ENCODE measurements at regions not wholly inside any gene's neighbourhood (a gene's known extent, or its start where the extent isn't known, plus 50 kb on each side); places are given as distances from the start of the nearest gene placed in this dataset.

- no peak for DNase-seq (ENCODE audit: low read depth in 4 of 4, low spot score in 2 of 4)
These were observed 138.1 kb upstream of the CHST15 start for GRCh38 chr10:124231168-124232155.

DNA sequence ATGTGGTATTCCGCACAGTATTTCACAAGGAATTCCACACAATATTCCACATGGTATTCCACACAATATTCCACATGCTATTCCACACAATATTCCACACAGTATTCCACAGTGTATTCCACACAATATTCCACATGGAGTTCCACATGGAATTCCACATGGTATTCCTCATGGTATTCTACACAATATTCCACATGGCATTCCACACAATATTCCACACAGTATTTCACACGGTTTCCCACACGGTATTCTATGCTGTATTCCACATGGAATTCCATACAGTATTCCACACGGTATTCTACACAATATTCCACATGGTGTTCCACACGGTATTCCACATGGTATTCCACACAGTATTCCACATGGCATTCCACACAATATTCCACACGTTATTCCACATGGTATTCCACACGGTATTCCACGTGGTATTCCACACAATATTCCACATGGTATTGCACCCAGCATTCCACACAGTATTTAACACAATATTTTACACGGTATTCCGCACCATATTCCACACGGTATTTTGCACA lies 137.3 kb upstream of the CHST15 start:
- no peak for DNase-seq (ENCODE audit: low read depth in 4 of 4, low spot score in 2 of 4)

DNA sequence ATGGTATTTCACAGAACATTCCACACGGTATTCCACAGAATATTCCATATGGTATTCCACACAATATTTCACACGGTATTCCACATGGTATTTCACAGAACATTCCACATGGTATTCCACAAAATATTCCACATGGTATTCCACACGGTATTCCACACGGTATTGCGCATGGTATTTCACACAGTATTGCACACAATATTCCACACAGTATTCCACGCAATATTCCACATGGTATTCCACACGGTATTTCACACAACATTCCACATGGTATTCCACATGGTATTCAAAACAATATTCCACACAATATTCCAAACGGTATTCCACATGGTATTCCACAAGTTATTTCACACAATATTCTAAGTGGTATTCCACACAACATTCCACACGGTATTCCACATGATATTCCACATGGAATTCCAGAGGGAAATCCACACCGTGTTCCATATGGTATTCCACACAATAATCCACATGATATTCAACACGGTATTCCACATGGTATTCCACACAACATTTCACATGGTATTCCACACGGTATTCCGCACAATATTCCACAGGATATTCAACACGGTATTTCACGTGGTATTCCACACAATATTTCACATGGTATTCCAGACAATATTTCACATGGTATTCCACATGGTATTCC lies 136.7 kb upstream of the CHST15 start:
- DNase-seq (ENCODE audit: low read depth in 4 of 4, low spot score in 2 of 4): no peak

DNA sequence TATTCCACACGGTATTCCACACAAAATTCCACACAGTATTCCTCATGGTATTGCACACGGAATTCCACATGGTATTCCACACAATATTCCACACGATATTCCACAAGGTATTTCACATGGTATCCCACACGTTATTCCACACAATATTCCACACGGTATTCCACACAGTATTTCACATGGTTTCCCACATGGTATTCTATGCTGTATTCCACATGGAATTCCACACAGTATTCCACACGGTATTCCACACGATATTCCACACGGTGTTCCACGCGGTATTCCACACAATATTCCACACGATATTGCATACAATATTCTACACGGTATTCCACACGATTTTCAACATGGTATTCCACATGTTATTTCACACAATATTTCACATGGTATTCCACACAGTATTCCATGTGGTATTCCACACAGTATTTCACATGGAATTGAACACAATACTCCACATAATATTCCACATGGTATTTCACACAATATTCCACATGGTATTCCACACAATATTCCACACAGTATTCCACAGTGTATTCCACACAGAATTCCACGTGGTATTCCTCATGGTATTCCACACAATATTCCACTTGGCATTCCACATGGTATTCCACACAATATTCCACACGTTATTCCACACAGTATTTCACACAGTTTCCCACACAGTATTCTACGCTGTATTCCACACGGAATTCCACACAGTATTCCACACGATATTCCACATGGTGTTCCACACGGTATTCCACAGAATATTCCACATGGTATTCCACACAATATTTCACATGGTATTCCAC lies 136.0 kb upstream of the CHST15 start:
- DNase-seq (ENCODE audit: low read depth in 4 of 4, low spot score in 2 of 4): no peak

- DNase-seq (ENCODE audit: low read depth in 4 of 4, low spot score in 2 of 4): no peak
These were observed 135.1 kb upstream of the CHST15 start for GRCh38 chr10:124228471-124228870.

DNA sequence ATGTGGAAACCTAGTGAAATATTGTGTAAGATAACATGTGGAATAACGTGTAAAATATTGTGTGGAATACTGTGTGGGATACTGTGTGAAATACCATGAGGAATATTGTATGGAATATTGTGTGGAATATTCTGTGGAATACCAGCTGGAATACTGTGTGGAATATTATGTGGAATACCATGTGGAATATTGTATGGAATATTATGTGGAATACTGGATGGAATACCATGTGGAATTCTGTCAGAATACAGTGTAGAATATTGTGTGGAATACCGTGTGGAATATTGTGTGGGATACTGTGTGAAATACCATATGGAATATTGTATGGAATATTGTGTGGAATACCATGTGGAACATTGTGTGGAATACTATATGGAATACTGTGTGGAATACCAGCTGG lies 134.6 kb upstream of the CHST15 start:
- DNase-seq (ENCODE audit: low read depth in 4 of 4, low spot score in 2 of 4): no peak

GRCh38 chr10:124227055-124227975 lies 133.9 kb upstream of the CHST15 start:
- DNase-seq (ENCODE audit: low read depth in 4 of 4, low spot score in 2 of 4): no peak

GRCh38 chr10:124226271-124227054 lies 133.1 kb upstream of the CHST15 start:
- no peak for DNase-seq (ENCODE audit: low read depth in 4 of 4, low spot score in 2 of 4)

DNA sequence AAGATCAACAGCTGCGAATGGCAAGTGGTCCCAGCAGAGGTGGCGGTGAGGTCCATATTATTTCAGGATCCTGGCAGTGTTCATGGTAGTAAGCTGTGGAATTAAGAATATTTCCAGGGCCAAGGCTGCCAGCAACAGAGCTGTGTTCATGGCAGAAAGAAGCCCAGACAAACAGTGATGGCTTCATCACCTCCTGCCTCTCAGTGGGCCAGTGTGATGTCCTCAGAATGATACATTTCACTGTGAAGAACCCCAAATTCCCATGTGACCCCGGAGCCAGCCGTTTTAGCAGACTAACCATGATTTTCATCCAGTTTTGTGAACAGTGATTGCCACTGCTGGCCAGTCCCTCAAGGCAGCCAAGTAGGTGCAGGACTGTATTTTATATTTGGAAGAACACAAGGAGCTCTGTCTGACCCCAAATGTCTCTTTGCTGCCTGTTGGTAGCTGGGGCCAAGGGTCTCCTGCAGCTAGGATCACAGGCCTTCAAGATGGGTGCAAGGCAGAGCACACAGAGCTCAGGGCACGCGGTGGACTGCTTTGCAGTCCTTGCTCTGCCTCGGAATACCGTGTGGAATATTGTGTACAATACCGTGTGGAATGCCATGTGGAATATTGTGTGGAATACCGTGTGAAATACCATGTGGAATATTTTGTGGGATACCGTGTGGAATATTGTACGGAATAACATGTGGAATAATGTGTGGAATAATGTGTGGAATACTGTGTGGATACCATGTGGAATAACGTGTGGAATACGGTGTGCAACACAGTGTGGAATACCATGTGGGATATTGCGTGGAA lies 132.3 kb upstream of the CHST15 start:
- DNase-seq (ENCODE audit: low read depth in 4 of 4, low spot score in 2 of 4): no peak

DNA sequence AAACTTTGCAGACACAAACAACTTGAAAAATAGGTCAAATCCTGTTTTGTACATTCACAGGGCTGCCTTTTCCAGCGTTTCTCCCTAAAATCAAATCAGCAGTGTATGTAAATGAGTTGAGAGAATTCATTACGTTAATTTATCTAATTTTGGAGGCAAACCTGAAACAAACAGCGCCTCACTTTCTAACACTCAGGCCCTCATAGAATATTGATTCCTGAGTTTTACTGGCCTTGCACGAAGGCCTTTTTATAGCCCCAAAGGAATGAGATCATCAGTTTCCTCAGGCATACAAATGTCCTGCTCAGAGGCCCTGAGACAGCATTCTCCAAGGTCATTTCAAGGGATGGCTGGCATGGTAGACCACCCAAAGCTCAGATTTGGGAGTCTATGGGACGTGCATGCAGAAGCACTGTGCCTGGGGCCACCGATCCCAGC lies 131.7 kb upstream of the CHST15 start:
- no peak for DNase-seq (ENCODE audit: low read depth in 4 of 4, low spot score in 2 of 4)

GRCh38 chr10:124224331-124225028 lies 131.1 kb upstream of the CHST15 start:
- no peak for DNase-seq (ENCODE audit: low read depth in 4 of 4, low spot score in 2 of 4)

- no peak for DNase-seq (ENCODE audit: low read depth in 4 of 4, low spot score in 2 of 4)
These were observed 130.3 kb upstream of the CHST15 start for GRCh38 chr10:124223711-124224085.

DNA sequence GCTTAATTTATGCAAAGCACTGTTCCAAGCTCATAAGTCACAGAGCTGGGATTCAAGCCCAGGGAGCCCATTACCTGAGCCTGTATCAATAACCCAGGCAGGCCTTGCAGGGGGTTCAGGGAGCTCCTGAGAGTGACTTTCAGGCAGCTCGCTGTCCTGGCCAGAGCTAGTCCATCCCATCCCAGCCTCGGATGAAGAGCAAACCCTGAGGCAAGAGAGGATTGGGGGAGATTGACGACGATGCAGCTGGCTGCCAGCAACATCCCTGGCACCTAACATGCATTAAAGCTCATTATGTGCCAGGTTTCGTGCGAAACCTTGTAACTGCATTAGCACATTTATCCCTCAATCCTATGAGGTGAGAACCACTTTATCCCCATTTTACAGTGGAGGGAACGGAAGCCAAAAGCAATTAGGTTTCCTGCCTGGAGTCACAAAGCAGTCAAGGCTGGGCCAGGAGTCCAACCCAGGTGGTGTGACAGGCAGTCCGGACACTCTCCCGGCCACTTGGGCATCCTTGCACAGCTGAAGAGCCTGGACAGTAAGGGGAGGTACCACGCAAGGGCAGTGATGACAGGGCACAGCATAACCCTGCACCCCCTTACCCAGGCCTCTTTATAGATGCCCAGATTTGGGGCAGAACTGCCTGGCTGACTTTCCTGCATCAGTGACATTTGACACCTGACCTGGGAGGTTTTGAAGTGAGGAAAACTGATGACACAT lies 129.8 kb upstream of the CHST15 start:
- DNase-seq (ENCODE audit: low read depth in 4 of 4, low spot score in 2 of 4): no peak

DNA sequence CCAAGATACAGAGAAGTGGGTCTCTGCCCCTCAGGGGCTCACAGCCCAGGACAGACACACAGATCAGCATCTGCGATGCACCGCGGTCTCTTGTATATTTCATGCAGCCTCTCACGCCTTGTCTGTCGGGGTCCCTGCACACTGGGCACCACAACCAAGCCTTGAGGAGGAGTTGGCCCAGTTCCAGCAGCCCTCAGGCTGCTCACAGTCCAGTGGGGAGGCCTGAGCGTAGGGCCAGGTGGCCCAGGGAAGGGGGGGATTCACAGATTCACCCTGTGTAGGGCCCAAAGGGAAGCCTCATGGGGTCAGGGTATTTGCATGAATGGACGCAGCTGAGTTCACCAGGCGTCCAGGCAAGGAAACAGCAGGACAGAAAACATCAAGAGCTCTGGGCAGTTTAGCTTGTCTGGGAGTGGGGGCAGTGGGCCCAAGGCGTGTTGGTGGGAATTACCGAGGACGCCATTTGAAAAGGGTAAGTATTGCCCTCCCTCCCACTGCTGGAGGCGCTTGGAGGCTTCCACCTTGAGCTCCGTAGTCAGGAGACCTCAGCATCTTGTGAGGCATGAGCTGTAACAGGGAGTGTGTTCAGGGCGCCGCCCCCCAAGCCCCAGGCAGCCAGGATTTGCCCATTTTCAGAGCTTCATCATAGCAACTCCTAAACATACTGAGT lies 129.1 kb upstream of the CHST15 start:
- DNase-seq (ENCODE audit: low read depth in 4 of 4, low spot score in 2 of 4): no peak

GRCh38 chr10:124221356-124222317 lies 128.2 kb upstream of the CHST15 start:
- DNase-seq (ENCODE audit: low read depth in 4 of 4, low spot score in 2 of 4): peak in 1 of 4 donors; percentile 41
